ENCODE measurements at regions not wholly inside any gene's neighbourhood (a gene's known extent, or its start where the extent isn't known, plus 50 kb on each side); places are given as distances from the start of the nearest gene placed in this dataset.
"Not testable (repeated sequence)": the region's sequence is repeated elsewhere in the genome, so short reads cannot be mapped to it uniquely, and the experiment has no call there.

GRCh38 chr2:16960579-16960978, 294.9 kb upstream of the CYRIA start:
- no peak for DNase-seq (ENCODE audit: low read depth)
- no peak overlapping the region for H3K4me3 ChIP-seq (ENCODE audit: low read depth, low read length)

GRCh38 chr2:16958266-16958665, 292.6 kb upstream of the CYRIA start:
- H3K4me3 ChIP-seq (ENCODE audit: low read depth, low read length): no peak overlapping the region
- DNase-seq (ENCODE audit: low read depth): no peak

GRCh38 chr2:16952805-16953204, 287.2 kb upstream of the CYRIA start:
- no peak overlapping the region for H3K4me3 ChIP-seq (ENCODE audit: low read depth, low read length)
- DNase-seq (ENCODE audit: low read depth): no peak

GRCh38 chr2:16952368-16952767, 286.7 kb upstream of the CYRIA start:
- H3K4me3 ChIP-seq (ENCODE audit: low read depth, low read length): no peak overlapping the region
- no peak for DNase-seq (ENCODE audit: low read depth)

- no peak for DNase-seq (ENCODE audit: low read depth)
- H3K4me3 ChIP-seq (ENCODE audit: low read depth, low read length): no peak overlapping the region
Measured at GRCh38 chr2:16950436-16950835, 284.8 kb upstream of the CYRIA start.

GRCh38 chr2:16948710-16949109, 283.1 kb upstream of the CYRIA start:
- DNase-seq (ENCODE audit: low read depth): no peak
- H3K4me3 ChIP-seq (ENCODE audit: low read depth, low read length): no peak overlapping the region

- DNase-seq (ENCODE audit: low read depth): no peak
- H3K4me3 ChIP-seq (ENCODE audit: low read depth, low read length): no peak overlapping the region
Measured at GRCh38 chr2:16948053-16948452, 282.4 kb upstream of the CYRIA start.

- H3K4me3 ChIP-seq (ENCODE audit: low read depth, low read length): no peak overlapping the region
- no peak for DNase-seq (ENCODE audit: low read depth)
Measured at GRCh38 chr2:16943279-16943958, 277.8 kb upstream of the CYRIA start.

GRCh38 chr2:16940214-16940613, 274.6 kb upstream of the CYRIA start:
- H3K4me3 ChIP-seq (ENCODE audit: low read depth, low read length): no peak overlapping the region
- no peak for DNase-seq (ENCODE audit: low read depth)

GRCh38 chr2:16939771-16940170, 274.1 kb upstream of the CYRIA start:
- H3K4me3 ChIP-seq (ENCODE audit: low read depth, low read length): no peak overlapping the region
- DNase-seq (ENCODE audit: low read depth): no peak

- DNase-seq (ENCODE audit: low read depth): no peak
Measured at GRCh38 chr2:16933355-16933754, 267.7 kb upstream of the CYRIA start.

GRCh38 chr2:16932826-16933225, 267.2 kb upstream of the CYRIA start:
- H3K4me3 ChIP-seq (ENCODE audit: low read depth, low read length): no peak overlapping the region
- DNase-seq (ENCODE audit: low read depth): no peak

More at GRCh38 chr2:16933355-16933754, 267.7 kb upstream of the CYRIA start:
- no peak overlapping the region for H3K4me3 ChIP-seq (ENCODE audit: low read depth, low read length)

- no peak overlapping the region for H3K4me3 ChIP-seq (ENCODE audit: low read depth, low read length)
- DNase-seq (ENCODE audit: low read depth): no peak
Measured at GRCh38 chr2:16931441-16931840, 265.8 kb upstream of the CYRIA start.

GRCh38 chr2:16927398-16927797, 261.8 kb upstream of the CYRIA start:
- no peak for DNase-seq (ENCODE audit: low read depth)
- no peak overlapping the region for H3K4me3 ChIP-seq (ENCODE audit: low read depth, low read length)

- H3K4me3 ChIP-seq (ENCODE audit: low read depth, low read length): no peak overlapping the region
- no peak for DNase-seq (ENCODE audit: low read depth)
Measured at GRCh38 chr2:16925145-16925544, 259.5 kb upstream of the CYRIA start.

- not testable (repeated sequence) for DNase-seq (ENCODE audit: low read depth); H3K4me3 ChIP-seq (ENCODE audit: low read depth, low read length)
Measured at GRCh38 chr2:16915341-16915755, 249.7 kb upstream of the CYRIA start.

- no peak for DNase-seq (ENCODE audit: low read depth)
- no peak overlapping the region for H3K4me3 ChIP-seq (ENCODE audit: low read depth, low read length)
Measured at GRCh38 chr2:16911746-16912145, 246.1 kb upstream of the CYRIA start.

GRCh38 chr2:16908656-16909055, 243.0 kb upstream of the CYRIA start:
- no peak for DNase-seq (ENCODE audit: low read depth)
- H3K4me3 ChIP-seq (ENCODE audit: low read depth, low read length): no peak overlapping the region

GRCh38 chr2:16907645-16908282, 242.1 kb upstream of the CYRIA start:
- no peak for DNase-seq (ENCODE audit: low read depth)
- H3K4me3 ChIP-seq (ENCODE audit: low read depth, low read length): no peak overlapping the region

- not testable (repeated sequence) for DNase-seq (ENCODE audit: low read depth); H3K4me3 ChIP-seq (ENCODE audit: low read depth, low read length)
Measured at GRCh38 chr2:16905325-16905724, 239.7 kb upstream of the CYRIA start.

- no peak overlapping the region for H3K4me3 ChIP-seq (ENCODE audit: low read depth, low read length)
- no peak for DNase-seq (ENCODE audit: low read depth)
Measured at GRCh38 chr2:16900405-16901025, 234.9 kb upstream of the CYRIA start.

Measured in skeletal muscle cell (primary cell).